OCI-LY1 (cell line): ENCODE measurements at regions not wholly inside any gene's neighbourhood (a gene's known extent, or its start where the extent isn't known, plus 50 kb on each side); places are given as distances from the start of the nearest gene placed in this dataset.

Experiments used
- H2AFZ ChIP-seq: fragments of 200-600 bp; sonication (generic), shearing (Covaris generic); 2 replicates; pipeline ENCODE4 v1.6.0; 2014; ENCODE audit warnings: antibody characterized with exemption, mild to moderate bottlenecking, low read length
- H3F3A ChIP-seq: fragments of 200-600 bp; sonication (generic), shearing (Covaris generic); 2 replicates; pipeline ENCODE4 v1.6.0; 2014; ENCODE audit warnings: mild to moderate bottlenecking, antibody characterized with exemption, low read length, moderate library complexity; ENCODE audit not compliant: insufficient read depth
- H3K27ac ChIP-seq: fragments of 200-600 bp; sonication (generic); 2 replicates; pipeline ENCODE4 v1.5.1; 2014; ENCODE audit warnings: low read length, mixed run types, mild to moderate bottlenecking, low read depth; ENCODE audit not compliant: poor library complexity, severe bottlenecking
- H3K27me3 ChIP-seq: fragments of 200-600 bp; sonication (generic); 2 replicates; pipeline ENCODE4 v1.6.0; 2014; ENCODE audit warnings: antibody characterized with exemption, mild to moderate bottlenecking, low read length, moderate library complexity; ENCODE audit not compliant: insufficient read depth
- H3K36me3 ChIP-seq: fragments of 200-600 bp; sonication (generic); 2 replicates; pipeline ENCODE4 v1.6.1; 2014; ENCODE audit warnings: mild to moderate bottlenecking, antibody characterized with exemption, low read length, moderate library complexity, mixed read lengths; ENCODE audit not compliant: insufficient read depth
- H3K4me1 ChIP-seq: fragments of 200-600 bp; sonication (generic); 2 replicates; pipeline ENCODE4 v1.5.1; 2014; ENCODE audit warnings: mild to moderate bottlenecking, low read length, moderate library complexity; ENCODE audit not compliant: insufficient read depth, severe bottlenecking
- H3K4me2 ChIP-seq: fragments of 200-600 bp; sonication (generic), shearing (Covaris generic); 2 replicates; pipeline ENCODE4 v1.6.1; 2014; ENCODE audit warnings: low read length
- H3K4me3 ChIP-seq: fragments of 200-600 bp; sonication (generic); 2 replicates; pipeline ENCODE4 v1.5.1; 2014; ENCODE audit warnings: low read length, low read depth, mild to moderate bottlenecking, mixed read lengths; ENCODE audit not compliant: poor library complexity, severe bottlenecking
- H3K79me2 ChIP-seq: fragments of 200-600 bp; shearing (Covaris generic); 2 replicates; pipeline ENCODE4 v1.6.1; 2016; ENCODE audit warnings: mixed run types, low read length, mixed read lengths; ENCODE audit not compliant: insufficient read depth
- H3K9ac ChIP-seq: fragments of 200-600 bp; sonication (generic), shearing (Covaris generic); 2 replicates; pipeline ENCODE4 v1.6.1; 2014; ENCODE audit warnings: mild to moderate bottlenecking, low read length, mixed read lengths
- H3K9me2 ChIP-seq: fragments of 200-600 bp; sonication (generic), shearing (Covaris generic); 2 replicates; pipeline ENCODE4 v1.6.1; 2014; ENCODE audit warnings: low read depth, mild to moderate bottlenecking, low read length, mixed read lengths
- H3K9me3 ChIP-seq: fragments of 200-600 bp; shearing (Covaris generic); 2 replicates; pipeline ENCODE4 v1.6.1; 2014; ENCODE audit warnings: low read length, mixed read lengths
- H4K20me1 ChIP-seq: fragments of 200-600 bp; sonication (generic), shearing (Covaris generic); 2 replicates; pipeline ENCODE4 v1.6.0; 2016; ENCODE audit warnings: mild to moderate bottlenecking, low read length; ENCODE audit not compliant: insufficient read depth
- CTCF ChIP-seq: fragments of 200-600 bp; sonication (generic), shearing (Covaris generic); IDR thresholded peaks from 2 replicates; pipeline ENCODE4 v1.5.1; 2017; ENCODE audit warnings: mild to moderate bottlenecking, antibody characterized with exemption, low read length, moderate library complexity, mixed read lengths
- EZH2 ChIP-seq: fragments of 200-600 bp; sonication (generic), shearing (Covaris generic); IDR thresholded peaks from 2 replicates; pipeline ENCODE4 v1.8.0; 2017; ENCODE audit warnings: borderline replicate concordance, mixed run types, mild to moderate bottlenecking, antibody characterized with exemption, low read length, moderate library complexity, mixed read lengths

DNA sequence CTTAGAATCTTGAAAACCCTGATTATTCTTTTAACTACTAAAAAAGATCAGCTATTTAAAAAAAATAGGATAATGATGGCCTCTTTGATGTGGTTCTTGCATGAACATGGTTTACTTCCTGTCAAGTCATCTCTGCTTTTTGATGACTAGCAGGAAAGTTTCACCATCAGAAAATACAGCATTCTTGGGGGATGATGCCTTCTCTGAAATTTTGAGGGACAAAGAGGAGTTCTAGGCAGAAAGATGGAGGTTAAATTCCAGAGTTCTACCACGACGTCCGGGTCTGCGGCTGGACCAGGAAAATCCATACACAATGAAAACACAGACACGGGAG, 130.4 kb downstream of the OLIG3 start:
- H3K9ac ChIP-seq: no peak overlapping the region
- H3K4me2 ChIP-seq: no peak overlapping the region

DNA sequence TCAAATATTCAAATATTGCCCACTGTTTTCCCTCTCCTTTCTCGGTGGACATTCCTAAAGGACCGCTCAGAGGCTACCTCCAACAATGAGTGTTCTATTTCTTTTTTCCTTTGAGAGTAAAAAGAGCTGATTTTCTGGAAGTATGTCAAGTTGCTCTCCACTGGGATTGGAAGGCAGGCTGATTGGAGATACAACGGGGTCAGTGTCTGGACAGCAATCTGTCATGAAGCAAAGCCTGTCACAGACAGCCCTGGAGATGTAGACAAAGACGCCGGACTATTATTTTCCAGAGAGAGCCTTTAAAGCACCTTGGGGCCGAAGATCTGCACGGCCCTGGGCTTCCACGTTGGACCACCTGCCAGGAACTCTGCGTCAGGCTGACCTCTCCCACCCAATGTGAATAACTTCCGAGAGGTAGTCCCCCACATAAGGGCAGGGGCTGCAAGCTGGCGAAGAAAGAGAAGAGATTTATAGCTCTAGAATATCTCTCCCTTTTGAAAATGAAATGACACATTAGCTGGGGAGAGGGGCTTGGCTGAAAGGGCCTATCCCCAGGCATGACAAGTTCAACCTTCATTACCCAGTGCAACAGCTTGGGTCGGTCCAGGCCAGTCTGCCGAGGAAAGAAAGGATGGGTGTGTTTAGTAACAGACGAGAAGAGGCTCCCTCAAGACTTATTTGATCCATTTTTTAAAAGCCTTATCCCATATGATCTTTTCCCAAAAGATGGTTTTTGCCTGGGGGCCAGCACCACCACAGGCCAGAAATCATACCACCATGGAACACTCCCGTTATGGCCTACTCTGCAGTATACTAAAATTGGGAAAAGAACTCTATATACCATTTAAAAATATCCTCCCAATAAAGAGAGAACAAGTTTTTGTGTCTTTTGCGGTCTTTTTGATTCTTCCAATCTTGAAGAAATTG, 131.1 kb downstream of the OLIG3 start:
- H3K4me3 ChIP-seq: no peak overlapping the region
- H3F3A ChIP-seq: no peaks in the 10 kb centered on the region
- no peak overlapping the region for H2AFZ ChIP-seq
- no peaks in the 10 kb centered on the region for H3K36me3 ChIP-seq
- H3K9me3 ChIP-seq: no peaks in the 10 kb centered on the region
- H3K79me2 ChIP-seq: no peaks in the 10 kb centered on the region
- no peaks in the 10 kb centered on the region for H4K20me1 ChIP-seq
- no peak for TF ChIP-seq EZH2
- TF ChIP-seq CTCF: no peak
- no peaks in the 10 kb centered on the region for H3K4me1 ChIP-seq
- H3K9ac ChIP-seq: no peak overlapping the region
- no peaks in the 10 kb centered on the region for H3K27me3 ChIP-seq
- no peaks in the 10 kb centered on the region for H3K9me2 ChIP-seq
- no peak overlapping the region for H3K27ac ChIP-seq
- no peak overlapping the region for H3K4me2 ChIP-seq

More for the DNA sequence above, 130.4 kb downstream of the OLIG3 start:
- no peaks in the 10 kb centered on the region for H3K9me2 ChIP-seq
- H3K36me3 ChIP-seq: no peaks in the 10 kb centered on the region
- H3K27ac ChIP-seq: no peak overlapping the region
- H3K27me3 ChIP-seq: no peaks in the 10 kb centered on the region
- H3K4me1 ChIP-seq: no peaks in the 10 kb centered on the region
- no peaks in the 10 kb centered on the region for H3F3A ChIP-seq
- H3K4me3 ChIP-seq: no peak overlapping the region
- no peaks in the 10 kb centered on the region for H4K20me1 ChIP-seq
- H3K9me3 ChIP-seq: no peaks in the 10 kb centered on the region
- H3K79me2 ChIP-seq: no peaks in the 10 kb centered on the region
- H2AFZ ChIP-seq: no peak overlapping the region
- no peak for TF ChIP-seq CTCF
- TF ChIP-seq EZH2: no peak

- no peaks in the 10 kb centered on the region for H3K9me3 ChIP-seq
- no peak overlapping the region for H3K4me2 ChIP-seq
- no peaks in the 10 kb centered on the region for H4K20me1 ChIP-seq
- H3K36me3 ChIP-seq: no peaks in the 10 kb centered on the region
- H2AFZ ChIP-seq: no peak overlapping the region
- no peak overlapping the region for H3K27ac ChIP-seq
- no peaks in the 10 kb centered on the region for H3K9me2 ChIP-seq
- no peaks in the 10 kb centered on the region for H3F3A ChIP-seq
- no peaks in the 10 kb centered on the region for H3K27me3 ChIP-seq
- H3K79me2 ChIP-seq: no peaks in the 10 kb centered on the region
- H3K4me1 ChIP-seq: no peaks in the 10 kb centered on the region
- TF ChIP-seq CTCF (no peak), EZH2 (no peak)
- no peak overlapping the region for H3K9ac ChIP-seq
- H3K4me3 ChIP-seq: no peak overlapping the region
These were observed 132.5 kb downstream of the OLIG3 start for GRCh38 chr6:137361701-137362100.
